Ovary (tissue), 3 donors: ENCODE measurements at regions not wholly inside any gene's neighbourhood (a gene's known extent, or its start where the extent isn't known, plus 50 kb on each side); places are given as distances from the start of the nearest gene placed in this dataset.

ENCODE experiments used
- POLR2A ChIP-seq: fragments of 450-650 bp; IDR thresholded peaks from one replicate; pipeline ENCODE4 v1.6.1; 2017; ENCODE audit warnings: antibody characterized with exemption, mild to moderate bottlenecking, moderate library complexity
- TF ChIP-seq, protein P1 (sequence below), 3 donors: fragments of 450-650 bp in 2 of 3; fragments of 200-600 bp in 1 of 3; IDR thresholded peaks; one replicate each; pipeline versions ENCODE4 v1.5.1 to v1.8.0; 2016 to 2022; ENCODE audit warnings: antibody characterized with exemption in 3 of 3, mild to moderate bottlenecking in 1 of 3
- donor health status: DM: no; HTN: no; CAD: no.

DNA sequence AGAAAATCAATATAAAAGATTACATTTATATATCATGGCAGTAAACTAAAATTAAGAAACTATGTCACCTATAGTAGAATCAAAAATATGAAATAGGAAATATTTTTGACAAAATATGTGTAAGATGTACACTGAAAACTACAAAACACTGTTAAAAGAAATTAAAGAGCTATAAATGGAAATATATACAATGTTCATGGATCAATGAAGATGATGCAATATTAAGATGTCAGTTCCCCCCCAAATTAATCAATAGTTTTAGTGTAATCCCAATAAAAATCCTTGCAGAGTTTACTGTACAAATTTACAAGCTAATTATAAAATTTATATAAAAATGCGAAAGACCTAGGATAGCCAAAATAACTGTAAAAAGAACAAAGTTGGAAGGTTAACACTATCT, 173.0 kb upstream of the ADRA1B start:
- TF ChIP-seq, protein P1, sequence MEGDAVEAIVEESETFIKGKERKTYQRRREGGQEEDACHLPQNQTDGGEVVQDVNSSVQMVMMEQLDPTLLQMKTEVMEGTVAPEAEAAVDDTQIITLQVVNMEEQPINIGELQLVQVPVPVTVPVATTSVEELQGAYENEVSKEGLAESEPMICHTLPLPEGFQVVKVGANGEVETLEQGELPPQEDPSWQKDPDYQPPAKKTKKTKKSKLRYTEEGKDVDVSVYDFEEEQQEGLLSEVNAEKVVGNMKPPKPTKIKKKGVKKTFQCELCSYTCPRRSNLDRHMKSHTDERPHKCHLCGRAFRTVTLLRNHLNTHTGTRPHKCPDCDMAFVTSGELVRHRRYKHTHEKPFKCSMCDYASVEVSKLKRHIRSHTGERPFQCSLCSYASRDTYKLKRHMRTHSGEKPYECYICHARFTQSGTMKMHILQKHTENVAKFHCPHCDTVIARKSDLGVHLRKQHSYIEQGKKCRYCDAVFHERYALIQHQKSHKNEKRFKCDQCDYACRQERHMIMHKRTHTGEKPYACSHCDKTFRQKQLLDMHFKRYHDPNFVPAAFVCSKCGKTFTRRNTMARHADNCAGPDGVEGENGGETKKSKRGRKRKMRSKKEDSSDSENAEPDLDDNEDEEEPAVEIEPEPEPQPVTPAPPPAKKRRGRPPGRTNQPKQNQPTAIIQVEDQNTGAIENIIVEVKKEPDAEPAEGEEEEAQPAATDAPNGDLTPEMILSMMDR (IDR thresholded peaks at IDR 0.05) = no peak
- TF ChIP-seq POLR2A = no peak
